Right cardiac atrium (tissue), 5 donors: ENCODE measurements at regions not wholly inside any gene's neighbourhood (a gene's known extent, or its start where the extent isn't known, plus 50 kb on each side); places are given as distances from the start of the nearest gene placed in this dataset.

ENCODE experiments used
- ATAC-seq, 2 donors: fragments of 200-7000 bp; cut with Tn5 transposase; one replicate each; pipeline versions ENCODE4 v1.8.0 to v1.9.1; 2020; ENCODE audit warnings: moderate library complexity in 2 of 2, mild to moderate bottlenecking in 1 of 2
- DNase-seq, 3 donors: peaks; one replicate each; pipeline ENCODE4 v3.0.0-alpha.2; 2020
- H3K27ac ChIP-seq: one replicate; pipeline ENCODE4 v1.5.1; 2013; ENCODE audit warnings: mild to moderate bottlenecking, low read length, control low read depth, moderate library complexity
- H3K27me3 ChIP-seq: one replicate; pipeline ENCODE4 v1.6.1; 2013; ENCODE audit not compliant: control insufficient read depth, insufficient read depth
- H3K4me1 ChIP-seq: one replicate; pipeline ENCODE4 v1.6.1; 2013; ENCODE audit warnings: low read length; ENCODE audit not compliant: control insufficient read depth, insufficient read depth
- H3K4me3 ChIP-seq: one replicate; pipeline ENCODE4 v1.5.1; 2013; ENCODE audit warnings: low read length, control low read depth
- H3K9me3 ChIP-seq: one replicate; pipeline ENCODE4 v1.6.1; 2013; ENCODE audit warnings: low read length; ENCODE audit not compliant: control insufficient read depth
- WGBS: extraction: QIAGEN DNeasy Blood & Tissue Kit; methylation state at CpG from one replicate; pipeline ENCODE4 v1.1.7; 2013; 5-methylcytosine and 5-hydroxymethylcytosine counted together
- intact Hi-C, 4 donors: fragments of 100-400 bp; cut with DNase I; formaldehyde crosslinking; loops; one replicate each; pipeline versions ENCODE4 v1.11.0 to v1.14.0; 2022 to 2023
- donor health status: healthy with polysubstance abuse.
- donor health status: DM: no; HTN: yes; CAD: no.
- donor health status: DM: no; HTN: no; CAD: no.
- donor health status: DM: no; HTN: yes; CAD: no; lungs with severe emphysema.
- donor health status: DM: yes; HTN: yes; CAD: no.

- Histone ChIP-seq H3K4me1 (no peaks in the 10 kb centered on the region), H3K27ac (no peak overlapping the region), H3K27me3 (no peaks in the 10 kb centered on the region), H3K9me3 (no peaks in the 10 kb centered on the region), H3K4me3 (no peak overlapping the region)
- intact Hi-C loops, result no loop called here
- ATAC-seq (no peak), DNase-seq (no peak)
- 73% methylated on average over 2 of the region's 2 CpGs for WGBS
Observed at GRCh38 chr3:24033818-24034217, 88.7 kb downstream of the NR1D2 start.

DNA sequence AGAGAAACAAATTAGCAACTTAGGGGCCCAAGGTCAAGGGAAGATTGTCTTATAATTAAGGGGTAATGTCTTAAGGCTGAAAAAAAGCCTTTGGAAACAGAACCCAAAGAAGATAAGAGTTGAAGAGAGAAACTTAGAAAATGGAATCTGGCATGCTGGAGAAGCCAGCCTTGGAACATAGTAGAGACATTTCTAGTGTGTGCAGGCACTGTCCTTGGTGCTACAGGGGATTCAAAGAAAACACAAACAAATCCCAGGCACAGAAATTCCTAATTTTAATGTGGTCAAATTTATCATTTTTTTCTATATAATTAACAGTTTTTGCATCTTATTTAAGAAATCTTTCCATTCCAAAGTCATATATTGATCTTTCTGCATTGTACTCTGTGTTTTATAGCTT lies 89.4 kb downstream of the NR1D2 start:
- intact Hi-C loops, result no loop called here
- Histone ChIP-seq H3K4me3 (no peak overlapping the region), H3K9me3 (no peaks in the 10 kb centered on the region), H3K4me1 (no peaks in the 10 kb centered on the region), H3K27me3 (no peaks in the 10 kb centered on the region), H3K27ac (no peak overlapping the region)
- ATAC-seq (no peak), DNase-seq (no peak)

DNA sequence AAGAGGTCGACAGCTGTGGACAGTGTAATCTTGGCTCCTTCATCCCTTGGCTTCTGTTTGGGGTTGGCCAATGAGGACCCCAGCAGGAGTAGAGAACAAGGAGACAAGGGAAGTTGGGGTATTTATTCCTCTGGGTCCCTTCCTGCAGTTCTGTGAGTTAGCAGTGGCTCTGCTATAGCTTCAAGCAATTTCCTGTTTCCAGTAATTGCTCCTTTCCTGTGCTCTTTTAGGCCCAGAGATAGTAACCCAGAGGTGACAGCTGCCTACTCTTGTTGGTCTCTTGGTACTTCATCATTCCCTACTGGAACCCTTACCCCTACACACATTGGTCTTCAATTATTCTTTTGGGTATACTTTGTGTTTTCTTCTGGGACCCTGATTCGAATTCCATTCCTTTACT lies 92.9 kb downstream of the NR1D2 start:
- no peak overlapping the region for H3K27ac ChIP-seq
- intact Hi-C loops, result no loop called here
- DNase-seq, result no peak
- H3K9me3 ChIP-seq, result no peaks in the 10 kb centered on the region
- H3K4me1 ChIP-seq, result no peaks in the 10 kb centered on the region
- H3K27me3 ChIP-seq, result no peaks in the 10 kb centered on the region
- H3K4me3 ChIP-seq, result no peak overlapping the region
- WGBS, result 87% methylated on average over 2 of the region's 2 CpGs
- no peak for ATAC-seq

GRCh38 chr3:24040311-24040710 lies 95.2 kb downstream of the NR1D2 start:
- no peaks in the 10 kb centered on the region for H3K27me3 ChIP-seq
- H3K4me1 ChIP-seq, result peaks cover 3% of the 10 kb centered on the region
- no peak overlapping the region for H3K27ac ChIP-seq
- ATAC-seq, result no peak
- H3K9me3 ChIP-seq, result no peaks in the 10 kb centered on the region
- WGBS, result 93% methylated on average over 3 of the region's 3 CpGs
- H3K4me3 ChIP-seq, result no peak overlapping the region
- DNase-seq, result no peak
- intact Hi-C loops, result no loop called here

- Histone ChIP-seq H3K27ac (no peak overlapping the region), H3K4me3 (no peak overlapping the region), H3K4me1 (peaks cover 3% of the 10 kb centered on the region), H3K9me3 (no peaks in the 10 kb centered on the region), H3K27me3 (no peaks in the 10 kb centered on the region)
- intact Hi-C loops, result no loop called here
- ATAC-seq, result peak; percentile 63 to 87
- DNase-seq, result no peak
- 33% methylated on average over 10 of the region's 10 CpGs for WGBS
Observed at GRCh38 chr3:24042174-24043059, 97.3 kb downstream of the NR1D2 start.

GRCh38 chr3:24043168-24043567 lies 98.1 kb downstream of the NR1D2 start:
- intact Hi-C loops, result no loop called here
- Histone ChIP-seq H3K27ac (peak overlapping the region; percentile 3), H3K4me3 (no peak overlapping the region), H3K4me1 (peaks cover 3% of the 10 kb centered on the region), H3K9me3 (no peaks in the 10 kb centered on the region), H3K27me3 (no peaks in the 10 kb centered on the region)
- DNase-seq (peak in 1 of 3 donors; percentile 33), ATAC-seq (no peak)
- WGBS, result 91% methylated on average over 4 of the region's 4 CpGs

DNA sequence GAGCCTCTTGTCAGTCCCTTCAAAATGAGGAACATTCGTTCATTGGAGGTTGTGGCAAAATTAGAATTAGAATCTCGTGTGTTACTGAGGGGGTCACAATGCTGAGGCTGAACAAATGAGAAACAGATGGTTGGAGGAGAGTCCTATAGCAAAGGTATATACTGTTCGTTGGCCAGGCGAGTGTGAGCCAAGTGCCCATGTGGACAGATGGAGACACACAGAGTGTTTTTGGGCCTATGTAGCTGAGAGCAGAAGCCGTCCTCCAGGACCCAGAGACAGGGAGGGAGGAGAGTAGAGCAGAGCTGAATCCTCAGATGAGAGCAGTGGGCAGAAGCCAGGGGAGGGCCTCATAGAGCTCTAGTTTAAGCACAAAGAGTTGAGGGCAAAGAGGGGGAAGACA lies 98.9 kb downstream of the NR1D2 start:
- intact Hi-C loops, result no loop called here
- Histone ChIP-seq H3K4me1 (peaks cover 3% of the 10 kb centered on the region), H3K4me3 (no peak overlapping the region), H3K27ac (no peak overlapping the region), H3K9me3 (no peaks in the 10 kb centered on the region), H3K27me3 (no peaks in the 10 kb centered on the region)
- ATAC-seq, result no peak
- 94% methylated on average over 5 of the region's 5 CpGs for WGBS
- DNase-seq, result no peak

DNA sequence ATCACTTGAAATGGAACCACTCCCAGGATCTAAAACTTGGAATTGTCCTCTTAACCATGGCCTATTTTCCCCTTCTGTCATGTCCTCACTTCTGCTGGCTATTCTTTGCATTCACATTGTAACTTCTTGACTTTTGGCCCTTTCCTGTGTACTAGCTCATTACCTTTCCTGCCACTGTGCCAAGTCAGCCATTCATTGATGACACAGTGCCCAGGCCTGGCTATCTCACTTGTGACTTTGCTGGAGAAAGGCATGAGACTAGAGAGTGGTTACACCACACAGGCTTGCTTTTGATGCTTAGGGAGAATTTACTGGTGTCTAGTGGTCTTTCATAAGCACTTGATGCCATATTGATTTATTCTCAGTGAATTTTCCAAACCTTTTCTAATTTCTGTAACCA lies 101.1 kb downstream of the NR1D2 start:
- no peak overlapping the region for H3K27ac ChIP-seq
- no peak for ATAC-seq
- no peaks in the 10 kb centered on the region for H3K9me3 ChIP-seq
- no peaks in the 10 kb centered on the region for H3K27me3 ChIP-seq
- H3K4me1 ChIP-seq, result peaks cover 3% of the 10 kb centered on the region
- no peak for DNase-seq
- H3K4me3 ChIP-seq, result no peak overlapping the region
- intact Hi-C loops, result no loop called here

DNA sequence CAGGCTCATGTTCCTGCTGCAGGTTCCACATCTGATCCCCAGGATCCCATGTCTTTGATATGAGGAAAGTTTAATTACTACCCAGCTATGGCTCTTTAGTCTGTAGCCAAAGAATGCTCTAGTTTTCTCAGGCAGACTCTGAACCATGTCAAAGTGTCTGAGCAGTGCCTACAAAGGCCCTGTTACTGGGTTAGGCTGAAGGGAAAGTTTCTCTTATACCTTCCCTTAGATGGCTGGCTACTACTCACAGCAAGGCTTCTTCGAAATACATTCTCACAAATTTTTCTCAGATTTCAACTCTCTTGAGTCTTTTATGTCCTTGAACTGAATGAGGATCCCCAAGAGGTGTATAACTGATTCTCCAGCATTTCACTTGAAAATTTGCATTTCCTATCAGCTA lies 102.4 kb downstream of the NR1D2 start:
- DNase-seq (no peak), ATAC-seq (no peak)
- H3K9me3 ChIP-seq, result no peaks in the 10 kb centered on the region
- H3K4me1 ChIP-seq, result peaks cover 3% of the 10 kb centered on the region
- intact Hi-C loops, result no loop called here
- 0% methylated on average over 1 of the region's 1 CpG for WGBS
- no peak overlapping the region for H3K27ac ChIP-seq
- no peaks in the 10 kb centered on the region for H3K27me3 ChIP-seq
- H3K4me3 ChIP-seq, result no peak overlapping the region

DNA sequence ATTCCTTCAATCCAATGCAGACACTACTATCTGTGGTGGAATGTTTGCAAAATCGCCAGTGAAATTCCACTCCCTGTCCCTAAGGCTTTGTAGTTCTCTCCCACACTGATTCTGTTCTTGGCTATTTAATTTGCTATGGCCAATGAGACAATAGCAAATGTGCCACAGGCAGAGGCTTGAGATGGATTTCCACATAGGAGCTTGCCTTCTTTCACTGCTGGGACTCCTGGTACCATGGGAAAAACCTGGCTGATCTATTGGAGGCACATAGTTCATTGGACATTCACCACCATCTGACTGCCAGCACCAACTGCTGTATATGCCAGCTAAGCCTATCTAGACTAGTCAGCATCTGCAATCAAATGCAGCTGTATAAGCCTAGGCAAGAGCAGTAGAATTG lies 103.8 kb downstream of the NR1D2 start:
- 56% methylated on average over 1 of the region's 1 CpG for WGBS
- no peaks in the 10 kb centered on the region for H3K4me1 ChIP-seq
- intact Hi-C loops, result no loop called here
- H3K27me3 ChIP-seq, result no peaks in the 10 kb centered on the region
- H3K9me3 ChIP-seq, result no peaks in the 10 kb centered on the region
- H3K27ac ChIP-seq, result peak overlapping the region; percentile 19
- H3K4me3 ChIP-seq, result no peak overlapping the region
- no peak for DNase-seq
- peak in 1 of 2 donors; percentile 11 for ATAC-seq

GRCh38 chr3:24052446-24052845 lies 107.4 kb downstream of the NR1D2 start:
- Histone ChIP-seq H3K9me3 (no peaks in the 10 kb centered on the region), H3K27me3 (no peaks in the 10 kb centered on the region), H3K4me3 (no peak overlapping the region), H3K4me1 (no peaks in the 10 kb centered on the region), H3K27ac (no peak overlapping the region)
- DNase-seq, result no peak
- intact Hi-C loops, result no loop called here
- ATAC-seq, result no peak
